Ishikawa (cell line): ENCODE measurements at regions not wholly inside any gene's neighbourhood (a gene's known extent, or its start where the extent isn't known, plus 50 kb on each side); places are given as distances from the start of the nearest gene placed in this dataset.

Experiments
- CEBPB ChIP-seq: IDR thresholded peaks from 2 replicates; pipeline ENCODE4 v1.6.1; 2012
- CREB1 ChIP-seq: IDR thresholded peaks from 2 replicates; pipeline ENCODE4 v1.6.1; 2012; ENCODE audit warnings: low read depth
- EGR1 ChIP-seq: IDR thresholded peaks from 2 replicates; pipeline ENCODE4 v1.6.1; 2012
- EP300 ChIP-seq: IDR thresholded peaks from 2 replicates; pipeline ENCODE4 v1.6.1; 2012; ENCODE audit warnings: borderline replicate concordance
- FOXM1 ChIP-seq: IDR thresholded peaks from 2 replicates; pipeline ENCODE4 v1.6.1; 2012; ENCODE audit warnings: low read depth, borderline replicate concordance
- MAX ChIP-seq: IDR thresholded peaks from 2 replicates; pipeline ENCODE4 v1.6.1; 2012
- NFIC ChIP-seq: IDR thresholded peaks from 2 replicates; pipeline ENCODE4 v1.6.1; 2012
- RAD21 ChIP-seq: IDR thresholded peaks from 2 replicates; pipeline ENCODE4 v1.6.1; 2012; ENCODE audit warnings: low read depth
- REST ChIP-seq: IDR thresholded peaks from 2 replicates; pipeline ENCODE4 v1.6.1; 2012; ENCODE audit warnings: low read depth, mild to moderate bottlenecking
- TAF1 ChIP-seq: IDR thresholded peaks from 2 replicates; pipeline ENCODE4 v1.6.1; 2012; ENCODE audit warnings: low read depth, mild to moderate bottlenecking
- TCF12 ChIP-seq: IDR thresholded peaks from 2 replicates; pipeline ENCODE4 v1.6.1; 2012; ENCODE audit warnings: low read depth
- TEAD4 ChIP-seq: IDR thresholded peaks from 2 replicates; pipeline ENCODE4 v1.6.1; 2012
- USF1 ChIP-seq: IDR thresholded peaks from 2 replicates; pipeline ENCODE4 v1.6.1; 2012
- YY1 ChIP-seq: IDR thresholded peaks from 2 replicates; pipeline ENCODE4 v1.6.1; 2012; ENCODE audit warnings: low read depth
- ZBTB7A ChIP-seq: IDR thresholded peaks from 2 replicates; pipeline ENCODE4 v1.6.1; 2012; ENCODE audit warnings: low read depth

GRCh38 chr2:18078216-18078615 lies 199.7 kb downstream of the KCNS3 start:
- no peak for TF ChIP-seq REST
- TF ChIP-seq EP300, result no peak

GRCh38 chr2:18077704-18078103 lies 199.2 kb downstream of the KCNS3 start:
- TF ChIP-seq CEBPB, result no peak
- TF ChIP-seq NFIC, result no peak
- no peak for TF ChIP-seq EGR1
- TF ChIP-seq TAF1, result no peak
- no peak for TF ChIP-seq TCF12
- TF ChIP-seq EP300, result no peak
- TF ChIP-seq USF1, result no peak

- TF ChIP-seq TAF1 (no peak), EGR1 (no peak), MAX (no peak), CREB1 (no peak), TCF12 (no peak), REST (no peak), NFIC (no peak), USF1 (no peak), EP300 (no peak)
Measured at GRCh38 chr2:18077231-18077630, 198.8 kb downstream of the KCNS3 start.

GRCh38 chr2:18074476-18074875 lies 196.0 kb downstream of the KCNS3 start:
- TF ChIP-seq EGR1 (no peak), EP300 (no peak), TAF1 (no peak), RAD21 (no peak), NFIC (no peak), ZBTB7A (no peak), TCF12 (no peak), REST (no peak), YY1 (no peak), TEAD4 (no peak)

- TF ChIP-seq NFIC (no peak), MAX (no peak), TAF1 (no peak), FOXM1 (no peak), EP300 (no peak), CREB1 (no peak), CEBPB (no peak)
Measured at GRCh38 chr2:18073601-18074000, 195.1 kb downstream of the KCNS3 start.
